ENCODE measurements at regions not wholly inside any gene's neighbourhood (a gene's known extent, or its start where the extent isn't known, plus 50 kb on each side); places are given as distances from the start of the nearest gene placed in this dataset.

GRCh38 chr16:80033783-80034468 lies 433.4 kb upstream of the MAF start:
- no peak for DNase-seq

- DNase-seq = no peak
Measured at GRCh38 chr16:80029761-80030481, 429.4 kb upstream of the MAF start.

GRCh38 chr16:80029381-80029630 lies 428.8 kb upstream of the MAF start:
- DNase-seq = no peak

GRCh38 chr16:80028581-80029380 lies 428.2 kb upstream of the MAF start:
- no peak for DNase-seq

- peak; percentile 61 for DNase-seq
Measured at GRCh38 chr16:80027007-80027965, 426.7 kb upstream of the MAF start.

GRCh38 chr16:80025236-80025635 lies 424.7 kb upstream of the MAF start:
- DNase-seq = no peak

- DNase-seq = no peak
Measured at GRCh38 chr16:80024443-80024842, 423.9 kb upstream of the MAF start.

- no peak for DNase-seq
Measured at GRCh38 chr16:80023865-80024264, 423.3 kb upstream of the MAF start.

GRCh38 chr16:80019395-80019794 lies 418.9 kb upstream of the MAF start:
- DNase-seq = no peak

GRCh38 chr16:80018466-80018865 lies 417.9 kb upstream of the MAF start:
- no peak for DNase-seq

- no peak for DNase-seq
Measured at GRCh38 chr16:80016731-80017326, 416.3 kb upstream of the MAF start.

- DNase-seq = no peak
Measured at GRCh38 chr16:80015566-80015965, 415.0 kb upstream of the MAF start.

- no peak for DNase-seq
Measured at GRCh38 chr16:80014241-80014939, 413.9 kb upstream of the MAF start.

- DNase-seq = no peak
Measured at GRCh38 chr16:80012586-80012985, 412.0 kb upstream of the MAF start.

GRCh38 chr16:80009971-80010659 lies 409.6 kb upstream of the MAF start:
- DNase-seq = no peak

- DNase-seq = no peak
Measured at GRCh38 chr16:80008857-80009256, 408.3 kb upstream of the MAF start.

GRCh38 chr16:80007231-80007630 lies 406.7 kb upstream of the MAF start:
- no peak for DNase-seq

- DNase-seq = no peak
Measured at GRCh38 chr16:80006241-80007215, 406.0 kb upstream of the MAF start.

- no peak for DNase-seq
Measured at GRCh38 chr16:80004113-80004512, 403.6 kb upstream of the MAF start.

GRCh38 chr16:80002261-80002660 lies 401.7 kb upstream of the MAF start:
- DNase-seq = no peak
